ENCODE measurements at regions not wholly inside any gene's neighbourhood (a gene's known extent, or its start where the extent isn't known, plus 50 kb on each side); places are given as distances from the start of the nearest gene placed in this dataset.

- FAIRE-seq (no peak), DNase-seq (ENCODE audit: low read depth) (no peak)
- no peak for TF ChIP-seq CTCF (IDR thresholded peaks at IDR 0.05; ENCODE audit: insufficient read depth, low read length, severe bottlenecking)
- H3K27me3 ChIP-seq (ENCODE audit: control insufficient read depth, insufficient read depth, low read length), result no peaks in the 10 kb centered on the region
- H3K36me3 ChIP-seq (ENCODE audit: control insufficient read depth, insufficient read depth, low read length), result no peaks in the 10 kb centered on the region
- H3K4me3 ChIP-seq (ENCODE audit: low read depth, low read length), result no peak overlapping the region
These were observed 125.8 kb upstream of the CLNK start for GRCh38 chr4:10810411-10810810.

- H3K27me3 ChIP-seq (ENCODE audit: control insufficient read depth, insufficient read depth, low read length), result no peaks in the 10 kb centered on the region
- H3K36me3 ChIP-seq (ENCODE audit: control insufficient read depth, insufficient read depth, low read length), result no peaks in the 10 kb centered on the region
- H3K4me3 ChIP-seq (ENCODE audit: low read depth, low read length), result no peak overlapping the region
- no peak for TF ChIP-seq CTCF (IDR thresholded peaks at IDR 0.05; ENCODE audit: insufficient read depth, low read length, severe bottlenecking)
- FAIRE-seq (no peak), DNase-seq (ENCODE audit: low read depth) (no peak)
These were observed 125.3 kb upstream of the CLNK start for GRCh38 chr4:10809905-10810304.

- FAIRE-seq (no peak), DNase-seq (ENCODE audit: low read depth) (no peak)
- H3K36me3 ChIP-seq (ENCODE audit: control insufficient read depth, insufficient read depth, low read length), result no peaks in the 10 kb centered on the region
- H3K4me3 ChIP-seq (ENCODE audit: low read depth, low read length), result no peak overlapping the region
- no peak for TF ChIP-seq CTCF (IDR thresholded peaks at IDR 0.05; ENCODE audit: insufficient read depth, low read length, severe bottlenecking)
- H3K27me3 ChIP-seq (ENCODE audit: control insufficient read depth, insufficient read depth, low read length), result no peaks in the 10 kb centered on the region
These were observed 124.0 kb upstream of the CLNK start for GRCh38 chr4:10808591-10808990.

- DNase-seq (ENCODE audit: low read depth) (no peak), FAIRE-seq (no peak)
- no peaks in the 10 kb centered on the region for H3K36me3 ChIP-seq (ENCODE audit: control insufficient read depth, insufficient read depth, low read length)
- no peaks in the 10 kb centered on the region for H3K27me3 ChIP-seq (ENCODE audit: control insufficient read depth, insufficient read depth, low read length)
- H3K4me3 ChIP-seq (ENCODE audit: low read depth, low read length), result no peak overlapping the region
- TF ChIP-seq CTCF (IDR thresholded peaks at IDR 0.05; ENCODE audit: insufficient read depth, low read length, severe bottlenecking), result no peak
These were observed 122.5 kb upstream of the CLNK start for GRCh38 chr4:10806953-10807645.

- no peak for FAIRE-seq
- DNase-seq (ENCODE audit: low read depth), result no peak
- H3K36me3 ChIP-seq (ENCODE audit: control insufficient read depth, insufficient read depth, low read length), result no peaks in the 10 kb centered on the region
- no peak for TF ChIP-seq CTCF (IDR thresholded peaks at IDR 0.05; ENCODE audit: insufficient read depth, low read length, severe bottlenecking)
- H3K27me3 ChIP-seq (ENCODE audit: control insufficient read depth, insufficient read depth, low read length), result no peaks in the 10 kb centered on the region
- H3K4me3 ChIP-seq (ENCODE audit: low read depth, low read length), result no peak overlapping the region
These were observed 119.3 kb upstream of the CLNK start for GRCh38 chr4:10803713-10804343.
